Activated CD8-positive, alpha-beta T cell treated with anti-CD3 and anti-CD28 coated beads, Interleukin-2, amount 10 ng/mL, durations not matched to agents 7 days and 5 days (primary cell): ENCODE measurements at regions not wholly inside any gene's neighbourhood (a gene's known extent, or its start where the extent isn't known, plus 50 kb on each side); places are given as distances from the start of the nearest gene placed in this dataset.
A peak's percentile ranks its signal among the peaks of the same experiment; 100 is the strongest.
"Not testable (repeated sequence)": the region's sequence is repeated elsewhere in the genome, so short reads cannot be mapped to it uniquely, and the experiment has no call there.

Experiments
- ATAC-seq: fragments of 150-1000 bp; cut with Tn5 transposase; one replicate; pipeline ENCODE4 v1.10.0; 2021; ENCODE audit warnings: moderate library complexity
- CTCF ChIA-PET: fragments of 350-600 bp; sonication (Branson Sonifier 250); formaldehyde crosslinking; loops from one replicate; lab custom pipeline; 2021; ENCODE audit warnings: antibody characterized with exemption; lab: Charles Lee
- POLR2A ChIA-PET: fragments of 350-600 bp; sonication (Branson Sonifier 250); formaldehyde crosslinking; loops from one replicate; lab custom pipeline; 2021; ENCODE audit warnings: antibody characterized with exemption; lab: Charles Lee
- DNase-seq: peaks from one replicate; pipeline ENCODE4 v3.0.0-alpha.2; 2020
- H3K27ac Mint-ChIP-seq: one replicate; pipeline ENCODE4 v1.8.0; 2021; ENCODE audit warnings: mild to moderate bottlenecking, mixed read lengths
- H3K27me3 Mint-ChIP-seq: one replicate; pipeline ENCODE4 v1.8.0; 2021; ENCODE audit warnings: low read depth, mixed read lengths
- H3K36me3 Mint-ChIP-seq: one replicate; pipeline ENCODE4 v1.8.0; 2021; ENCODE audit warnings: low read depth, mixed read lengths
- H3K4me1 Mint-ChIP-seq: one replicate; pipeline ENCODE4 v1.8.0; 2021; ENCODE audit warnings: low read depth, mixed read lengths
- H3K4me3 Mint-ChIP-seq: one replicate; pipeline ENCODE4 v1.8.0; 2021; ENCODE audit warnings: mild to moderate bottlenecking, mixed read lengths
- H3K9me3 Mint-ChIP-seq: one replicate; pipeline ENCODE4 v1.8.0; 2022; ENCODE audit warnings: mixed read lengths; ENCODE audit not compliant: insufficient read depth

GRCh38 chr3:105982207-105982606 lies 113.4 kb upstream of the CBLB start:
- H3K27me3 Mint-ChIP-seq: no peaks in the 10 kb centered on the region
- H3K4me1 Mint-ChIP-seq: peaks cover 12% of the 10 kb centered on the region
- no peak overlapping the region for H3K4me3 Mint-ChIP-seq
- DNase-seq: no peak
- ATAC-seq: no peak
- H3K9me3 Mint-ChIP-seq: peaks cover 21% of the 10 kb centered on the region
- peaks cover 19% of the 10 kb centered on the region for H3K36me3 Mint-ChIP-seq
- CTCF ChIA-PET: no interaction called here
- no peak overlapping the region for H3K27ac Mint-ChIP-seq
- POLR2A ChIA-PET: no interaction called here

- no peak overlapping the region for H3K4me3 Mint-ChIP-seq
Measured at GRCh38 chr3:105984837-105985236, 116.0 kb upstream of the CBLB start.

GRCh38 chr3:105986343-105986742 lies 117.5 kb upstream of the CBLB start:
- ATAC-seq, DNase-seq, H3K27me3 Mint-ChIP-seq, H3K27ac Mint-ChIP-seq, POLR2A ChIA-PET, CTCF ChIA-PET, H3K4me3 Mint-ChIP-seq: not testable (repeated sequence)
- Mint-ChIP-seq H3K4me1 (peaks cover 30% of the 10 kb centered on the region), H3K36me3 (peaks cover 44% of the 10 kb centered on the region), H3K9me3 (peaks cover 48% of the 10 kb centered on the region)

More at GRCh38 chr3:105984837-105985236, 116.0 kb upstream of the CBLB start:
- H3K27me3 Mint-ChIP-seq: no peaks in the 10 kb centered on the region
- H3K4me1 Mint-ChIP-seq: peaks cover 30% of the 10 kb centered on the region
- POLR2A ChIA-PET: no interaction called here
- peaks cover 36% of the 10 kb centered on the region for H3K9me3 Mint-ChIP-seq
- ATAC-seq (no peak), DNase-seq (no peak)
- peaks cover 34% of the 10 kb centered on the region for H3K36me3 Mint-ChIP-seq
- CTCF ChIA-PET: no interaction called here
- H3K27ac Mint-ChIP-seq: no peak overlapping the region

GRCh38 chr3:105987809-105988208 lies 119.0 kb upstream of the CBLB start:
- CTCF ChIA-PET: no interaction called here
- Mint-ChIP-seq H3K27ac (peak overlapping the region; percentile 34), H3K9me3 (peaks cover 49% of the 10 kb centered on the region), H3K27me3 (no peaks in the 10 kb centered on the region), H3K36me3 (peaks cover 47% of the 10 kb centered on the region), H3K4me1 (peaks cover 30% of the 10 kb centered on the region), H3K4me3 (peak overlapping the region; percentile 16)
- POLR2A ChIA-PET: no interaction called here
- no peak for ATAC-seq
- no peak for DNase-seq

- H3K36me3 Mint-ChIP-seq: peaks cover 48% of the 10 kb centered on the region
- POLR2A ChIA-PET: no interaction called here
- ATAC-seq: no peak
Measured at GRCh38 chr3:105988540-105989212, 119.9 kb upstream of the CBLB start.

GRCh38 chr3:105996781-105997180 lies 128.0 kb upstream of the CBLB start:
- ChIA-PET POLR2A (no interaction called here), CTCF (no interaction called here)
- Mint-ChIP-seq H3K4me1 (peaks cover 1% of the 10 kb centered on the region), H3K4me3 (no peak overlapping the region), H3K27ac (no peak overlapping the region), H3K9me3 (peaks cover 39% of the 10 kb centered on the region), H3K27me3 (no peaks in the 10 kb centered on the region), H3K36me3 (peaks cover 32% of the 10 kb centered on the region)
- DNase-seq (no peak), ATAC-seq (no peak)

More at GRCh38 chr3:105988540-105989212, 119.9 kb upstream of the CBLB start:
- no peak for DNase-seq
- CTCF ChIA-PET: interaction anchor here (0.6 kb wide), 1 partner anchor 691 kb away, joined by 3 read pairs; no protein-coding TSS in a partner anchor
- Mint-ChIP-seq H3K4me3 (peak overlapping the region; percentile 4), H3K27ac (peak overlapping the region; percentile 34), H3K27me3 (no peaks in the 10 kb centered on the region), H3K9me3 (peaks cover 53% of the 10 kb centered on the region), H3K4me1 (peaks cover 30% of the 10 kb centered on the region)

GRCh38 chr3:105997466-105997799 lies 128.6 kb upstream of the CBLB start:
- POLR2A ChIA-PET: no interaction called here
- no peak for ATAC-seq
- Mint-ChIP-seq H3K4me1 (peaks cover 1% of the 10 kb centered on the region), H3K9me3 (peaks cover 37% of the 10 kb centered on the region), H3K4me3 (no peak overlapping the region), H3K27me3 (no peaks in the 10 kb centered on the region), H3K36me3 (peaks cover 31% of the 10 kb centered on the region), H3K27ac (no peak overlapping the region)
- DNase-seq: no peak
- CTCF ChIA-PET: no interaction called here

- DNase-seq: no peak
- Mint-ChIP-seq H3K36me3 (peaks cover 27% of the 10 kb centered on the region), H3K27me3 (no peaks in the 10 kb centered on the region), H3K4me1 (peaks cover 1% of the 10 kb centered on the region), H3K9me3 (peaks cover 33% of the 10 kb centered on the region), H3K4me3 (no peak overlapping the region), H3K27ac (no peak overlapping the region)
- ATAC-seq: no peak
- ChIA-PET CTCF (no interaction called here), POLR2A (no interaction called here)
Measured at GRCh38 chr3:105997800-105998526, 129.2 kb upstream of the CBLB start.

- ChIA-PET POLR2A (no interaction called here), CTCF (no interaction called here)
Measured at GRCh38 chr3:105999856-106000255, 131.0 kb upstream of the CBLB start.

GRCh38 chr3:106001923-106002322 lies 133.1 kb upstream of the CBLB start:
- peaks cover 15% of the 10 kb centered on the region for H3K36me3 Mint-ChIP-seq
- H3K27me3 Mint-ChIP-seq: no peaks in the 10 kb centered on the region
- no peak for DNase-seq
- ChIA-PET CTCF (no interaction called here), POLR2A (no interaction called here)
- H3K4me3 Mint-ChIP-seq: no peak overlapping the region
- ATAC-seq: no peak
- H3K9me3 Mint-ChIP-seq: peaks cover 24% of the 10 kb centered on the region
- no peak overlapping the region for H3K27ac Mint-ChIP-seq
- peaks cover 1% of the 10 kb centered on the region for H3K4me1 Mint-ChIP-seq

More at GRCh38 chr3:105999856-106000255, 131.0 kb upstream of the CBLB start:
- Mint-ChIP-seq H3K27me3 (no peaks in the 10 kb centered on the region), H3K9me3 (peaks cover 27% of the 10 kb centered on the region), H3K36me3 (peaks cover 22% of the 10 kb centered on the region), H3K4me3 (no peak overlapping the region), H3K27ac (no peak overlapping the region), H3K4me1 (peaks cover 3% of the 10 kb centered on the region)
- ATAC-seq (no peak), DNase-seq (no peak)

GRCh38 chr3:106004137-106004681 lies 135.4 kb upstream of the CBLB start:
- peaks cover 1% of the 10 kb centered on the region for H3K4me1 Mint-ChIP-seq
- peak overlapping the region; percentile 0 for H3K4me3 Mint-ChIP-seq
- peak overlapping the region; percentile 33 for H3K27ac Mint-ChIP-seq
- no peak for DNase-seq
- CTCF ChIA-PET: no interaction called here
- peaks cover 14% of the 10 kb centered on the region for H3K9me3 Mint-ChIP-seq
- POLR2A ChIA-PET: no interaction called here
- H3K27me3 Mint-ChIP-seq: no peaks in the 10 kb centered on the region
- no peak for ATAC-seq
- peaks cover 13% of the 10 kb centered on the region for H3K36me3 Mint-ChIP-seq

- Mint-ChIP-seq H3K27me3 (no peaks in the 10 kb centered on the region), H3K27ac (no peak overlapping the region), H3K4me1 (peaks cover 3% of the 10 kb centered on the region), H3K4me3 (no peak overlapping the region), H3K9me3 (peaks cover 10% of the 10 kb centered on the region), H3K36me3 (peaks cover 12% of the 10 kb centered on the region)
- DNase-seq: no peak
- CTCF ChIA-PET: no interaction called here
- ATAC-seq: no peak
- POLR2A ChIA-PET: no interaction called here
Measured at GRCh38 chr3:106004826-106005225, 136.0 kb upstream of the CBLB start.
